Activated CD8-positive, alpha-beta memory T cell treated with anti-CD3 and anti-CD28 coated beads, Interleukin-2, amount 50 U/mL, for 48 hours (primary cell): ENCODE measurements at regions not wholly inside any gene's neighbourhood (a gene's known extent, or its start where the extent isn't known, plus 50 kb on each side); places are given as distances from the start of the nearest gene placed in this dataset.

Source experiments
- DNase-seq: peaks from one replicate; pipeline ENCODE4 v3.0.0-alpha.2; 2020

- no peak for DNase-seq
Observed at GRCh38 chr9:109953300-109953699, 173.3 kb downstream of the PALM2AKAP2 start.

DNA sequence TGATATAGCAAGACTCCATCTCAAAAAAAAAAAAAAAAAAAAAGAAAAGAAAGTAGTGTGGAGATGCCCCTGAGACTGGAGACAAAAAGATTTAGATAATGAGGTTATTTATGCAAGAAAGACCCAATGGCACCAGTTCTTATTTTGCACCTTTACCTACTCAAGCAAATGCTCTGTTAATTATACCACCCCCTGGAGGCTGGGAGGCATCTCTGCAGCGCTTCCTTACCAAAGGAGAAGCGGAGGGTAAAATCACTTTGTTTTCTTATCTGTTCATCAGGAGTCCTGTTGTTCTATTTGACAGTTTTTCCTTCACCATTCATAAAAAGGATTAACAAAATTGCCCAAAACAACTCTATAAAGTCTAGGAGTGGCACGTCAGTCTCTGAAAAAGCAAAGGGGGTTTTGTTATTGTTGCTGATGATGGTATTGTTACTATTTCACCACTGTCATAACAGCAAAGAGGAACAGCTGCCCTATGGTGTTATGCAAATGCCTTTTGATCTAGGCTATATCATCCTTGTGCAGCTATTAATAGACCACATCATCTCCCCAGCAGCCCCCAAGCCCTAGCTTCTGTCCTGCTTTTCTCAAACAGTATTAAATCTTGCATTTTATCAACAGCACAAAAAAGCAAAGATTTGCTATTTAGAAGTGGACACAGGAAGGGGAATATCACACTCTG, 174.0 kb downstream of the PALM2AKAP2 start:
- no peak for DNase-seq

- no peak for DNase-seq
Observed at GRCh38 chr9:109956717-109957440, 176.9 kb downstream of the PALM2AKAP2 start.

GRCh38 chr9:109959679-109960078, 179.7 kb downstream of the PALM2AKAP2 start:
- no peak for DNase-seq

- DNase-seq, result no peak
Observed at GRCh38 chr9:109961626-109962025, 181.6 kb downstream of the PALM2AKAP2 start.

GRCh38 chr9:109962215-109962614, 182.2 kb downstream of the PALM2AKAP2 start:
- DNase-seq, result no peak

DNA sequence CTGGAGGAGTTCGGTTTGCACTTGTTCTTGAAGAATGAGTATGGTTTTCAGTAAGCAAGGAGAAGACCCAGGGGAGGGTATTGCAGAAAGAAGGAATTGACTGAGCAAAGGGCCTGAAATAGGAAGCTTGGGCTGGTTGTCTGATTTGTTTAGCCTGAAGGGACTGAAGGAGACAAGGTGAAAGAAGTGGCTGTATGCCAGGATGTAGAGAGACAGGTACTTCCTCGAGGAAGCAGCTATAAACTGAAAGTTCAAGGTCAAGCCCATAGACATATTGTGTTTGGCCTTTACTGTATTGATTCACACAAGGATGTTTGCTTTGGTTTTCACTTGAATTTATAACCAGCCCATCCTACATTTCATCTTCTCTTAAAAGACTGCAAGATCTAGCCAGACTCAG, 183.1 kb downstream of the PALM2AKAP2 start:
- no peak for DNase-seq

DNA sequence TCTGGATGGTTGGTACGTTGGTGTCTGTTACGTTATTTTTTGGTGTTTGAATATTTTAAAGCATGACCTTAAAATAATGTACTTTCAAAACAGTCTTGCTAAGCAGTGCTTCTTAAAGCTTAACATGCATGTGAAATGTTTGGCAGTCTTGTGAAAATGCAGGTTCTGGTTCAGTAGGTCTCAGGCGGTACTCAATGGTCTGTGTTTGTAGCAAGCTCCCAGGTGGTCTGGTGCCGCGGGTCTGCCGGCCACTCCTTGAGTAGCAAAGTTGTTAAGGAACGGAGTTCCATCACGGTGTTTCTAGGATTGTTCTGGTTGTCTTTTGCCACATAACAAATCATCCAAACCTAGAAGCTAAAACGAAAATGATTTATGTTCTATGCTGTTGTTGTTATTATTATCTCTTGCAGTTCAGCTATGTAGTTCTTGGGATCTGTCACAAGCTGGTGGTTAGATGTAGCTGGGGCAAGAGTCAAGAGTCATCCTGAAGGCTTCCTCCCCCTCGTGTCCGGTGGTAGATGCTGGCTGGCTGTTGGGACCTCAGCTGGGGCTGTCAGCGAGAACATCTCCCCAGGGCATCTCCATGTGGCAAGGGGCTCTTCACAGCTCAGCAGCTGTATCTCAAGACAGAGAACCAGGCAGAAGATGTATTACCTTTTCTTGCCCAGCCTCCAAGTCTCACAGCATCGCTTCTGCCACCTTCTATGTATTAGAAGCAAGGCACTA, 186.8 kb downstream of the PALM2AKAP2 start:
- no peak for DNase-seq

GRCh38 chr9:109967651-109968642, 187.9 kb downstream of the PALM2AKAP2 start:
- DNase-seq, result no peak

GRCh38 chr9:109969011-109969410, 189.0 kb downstream of the PALM2AKAP2 start:
- DNase-seq, result no peak

GRCh38 chr9:109969573-109970237, 189.7 kb downstream of the PALM2AKAP2 start:
- DNase-seq, result no peak

GRCh38 chr9:109971226-109971625, 191.2 kb downstream of the PALM2AKAP2 start:
- no peak for DNase-seq

GRCh38 chr9:109972026-109972882, 192.3 kb downstream of the PALM2AKAP2 start:
- DNase-seq, result no peak

DNA sequence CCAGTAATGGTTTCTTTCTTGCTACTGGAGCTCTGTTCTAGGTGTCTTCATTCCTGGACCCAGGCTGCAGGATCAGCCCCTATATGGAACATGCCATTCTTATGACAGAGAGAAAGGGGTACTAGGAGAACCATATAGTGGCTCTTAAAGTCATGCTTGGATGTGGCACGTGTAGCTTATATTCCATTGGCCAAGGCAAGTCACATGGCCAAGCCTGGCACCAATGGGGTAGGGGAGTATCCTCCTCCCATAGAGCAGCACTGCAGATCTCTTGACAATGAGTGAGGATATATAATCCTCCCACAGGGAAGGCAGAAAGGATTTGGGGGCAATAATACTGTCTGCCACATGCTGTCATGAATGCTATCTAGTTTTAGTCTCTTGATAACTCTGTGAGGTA, 193.3 kb downstream of the PALM2AKAP2 start:
- no peak for DNase-seq

DNA sequence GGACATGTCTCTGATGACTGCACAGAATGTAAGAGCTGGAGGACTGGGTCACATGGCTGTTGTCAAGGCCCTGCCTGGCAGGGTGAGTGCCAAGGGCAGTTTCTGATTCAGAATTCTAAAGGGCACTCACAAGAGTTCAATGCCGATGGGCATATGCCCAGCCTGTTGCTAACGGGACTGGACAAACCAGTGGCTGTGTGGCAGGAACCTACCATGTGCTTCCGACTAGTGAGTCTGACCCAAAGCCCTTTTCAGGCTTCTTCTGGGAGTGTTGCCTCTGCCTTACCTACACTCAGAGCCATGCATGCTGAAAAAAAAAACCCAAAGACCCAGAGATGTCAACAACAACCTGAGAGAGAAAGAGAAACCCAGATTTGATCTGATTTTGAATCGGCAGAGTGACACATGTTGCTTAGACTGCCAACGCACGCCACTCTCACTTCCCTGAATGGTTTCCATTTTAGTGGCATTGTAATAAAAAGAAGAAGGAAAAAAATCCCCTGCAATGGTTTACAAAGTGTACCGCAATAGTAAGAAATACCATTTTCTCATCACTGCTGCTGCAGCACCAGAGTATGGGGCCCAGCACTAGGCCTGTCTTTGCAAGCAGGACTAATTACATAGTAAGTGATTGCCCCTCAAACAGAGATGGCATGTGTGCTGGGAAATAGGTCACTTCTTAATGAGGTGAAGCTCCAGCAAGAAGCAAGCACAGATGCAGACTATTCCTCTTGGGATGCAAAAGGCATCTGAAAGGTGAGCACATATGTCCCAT, 194.3 kb downstream of the PALM2AKAP2 start:
- peak; percentile 62 for DNase-seq

GRCh38 chr9:109974918-109975276, 194.9 kb downstream of the PALM2AKAP2 start:
- DNase-seq, result no peak

DNA sequence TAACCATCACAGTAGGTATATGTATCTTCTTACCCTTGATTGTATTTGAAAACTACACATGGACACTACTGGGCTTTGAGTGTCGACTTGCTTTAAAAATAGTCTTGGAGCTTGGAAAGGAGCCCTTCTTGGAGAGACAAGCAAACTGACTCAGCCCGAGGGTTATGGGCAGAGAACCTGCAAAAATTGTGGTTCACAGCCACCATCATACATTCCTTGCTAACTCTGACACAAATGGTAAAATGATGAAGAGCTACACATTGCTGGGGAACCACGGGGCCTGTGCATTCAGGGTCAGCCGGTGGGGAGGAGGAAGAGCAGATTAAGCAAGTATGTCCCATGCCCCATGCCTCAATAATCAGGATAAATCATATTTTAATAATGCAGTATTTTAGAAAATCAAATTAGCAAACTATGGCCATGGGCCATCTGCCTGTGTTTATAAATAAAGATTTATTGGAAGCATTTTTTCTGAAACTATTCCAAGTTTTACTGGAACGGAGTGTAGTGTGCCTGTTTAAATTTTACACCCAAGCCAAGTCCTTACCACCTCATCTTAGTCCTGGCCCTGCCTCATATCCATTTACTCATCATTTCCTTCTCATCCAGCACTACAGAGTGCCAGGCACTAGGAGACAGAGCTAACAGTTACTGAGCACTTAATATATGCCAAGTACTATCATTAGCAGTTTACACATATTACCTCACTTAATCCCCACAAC, 195.7 kb downstream of the PALM2AKAP2 start:
- DNase-seq, result no peak

- no peak for DNase-seq
Observed at GRCh38 chr9:109976303-109976702, 196.3 kb downstream of the PALM2AKAP2 start.

DNA sequence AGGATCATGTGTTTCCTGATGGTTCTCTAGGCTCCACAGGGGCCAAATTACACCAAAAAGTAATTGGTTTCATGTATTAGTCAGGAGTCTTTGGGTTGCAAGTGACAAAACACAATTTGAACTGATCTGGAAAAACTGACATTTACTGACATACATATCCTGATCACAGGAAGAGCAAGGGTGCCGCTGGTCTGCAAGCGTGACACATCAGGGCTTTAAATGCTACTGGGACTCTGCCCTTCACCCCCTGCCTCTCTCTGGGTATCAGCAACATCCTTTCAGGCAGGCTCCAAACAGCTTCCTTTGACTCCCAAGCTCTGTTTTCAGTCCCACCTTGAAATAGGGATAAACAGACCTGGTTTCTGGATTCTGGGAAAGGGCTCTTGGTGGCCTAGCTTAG, 197.5 kb downstream of the PALM2AKAP2 start:
- no peak for DNase-seq

GRCh38 chr9:109981091-109981490, 201.1 kb downstream of the PALM2AKAP2 start:
- no peak for DNase-seq
